GM19324 (cell line): ENCODE measurements at regions not wholly inside any gene's neighbourhood (a gene's known extent, or its start where the extent isn't known, plus 50 kb on each side); places are given as distances from the start of the nearest gene placed in this dataset.

Source experiments
- ATAC-seq: cut with Tn5 transposase; IDR thresholded peaks from one replicate; pipeline ENCODE4 v1.9.1; 2021; ENCODE audit warnings: mild to moderate bottlenecking, moderate library complexity; ENCODE audit not compliant: unreplicated experiment, low FRiP score

DNA sequence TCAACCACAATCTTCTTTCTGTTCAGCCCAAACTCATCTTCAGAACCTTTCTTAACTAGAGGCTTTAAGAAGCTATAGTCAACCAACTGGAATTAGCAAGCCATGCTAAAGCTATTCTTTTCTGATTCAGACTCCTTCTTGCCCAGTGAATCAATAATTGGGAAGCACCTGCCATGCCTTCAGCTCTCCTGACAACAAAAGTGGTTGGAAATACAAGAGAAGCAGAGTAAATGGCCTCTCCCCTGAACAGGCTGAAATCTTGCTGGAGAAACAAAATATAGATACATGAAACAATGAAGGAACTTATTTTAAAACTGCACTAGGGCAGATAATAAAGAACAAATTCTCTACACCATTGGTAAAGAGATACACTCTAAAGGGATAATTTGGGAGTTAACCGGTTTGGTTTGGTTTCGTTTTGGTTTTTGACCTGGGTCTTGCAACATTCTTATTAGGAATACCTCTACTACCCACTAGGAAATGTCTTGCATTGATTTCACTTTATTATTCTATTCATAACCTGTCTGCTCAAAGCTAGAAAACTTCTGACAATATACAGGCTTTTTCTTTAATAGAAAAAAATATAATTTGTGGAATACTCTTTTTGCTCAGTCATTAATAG, 173.6 kb upstream of the DYNLRB2 start:
- no peak for ATAC-seq

DNA sequence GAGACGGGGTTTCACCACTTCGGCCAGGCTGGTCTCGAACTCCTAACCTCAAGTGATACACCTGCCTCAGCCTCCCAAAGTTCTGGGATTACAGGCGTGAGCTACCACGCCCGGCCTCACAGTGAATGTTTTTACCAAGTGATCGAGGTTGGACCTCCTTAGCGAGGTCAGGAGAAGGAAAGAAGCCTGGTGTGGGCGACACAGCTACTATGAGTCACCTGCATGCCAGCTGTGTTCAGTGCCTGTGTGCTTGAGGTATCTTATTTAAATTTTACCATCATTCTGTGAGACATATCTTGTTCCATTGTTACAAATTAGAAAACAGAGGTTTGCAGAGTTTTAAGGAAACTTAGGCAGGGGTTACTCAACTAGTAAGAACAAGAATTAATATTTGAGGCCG, 174.8 kb upstream of the DYNLRB2 start:
- no peak for ATAC-seq

DNA sequence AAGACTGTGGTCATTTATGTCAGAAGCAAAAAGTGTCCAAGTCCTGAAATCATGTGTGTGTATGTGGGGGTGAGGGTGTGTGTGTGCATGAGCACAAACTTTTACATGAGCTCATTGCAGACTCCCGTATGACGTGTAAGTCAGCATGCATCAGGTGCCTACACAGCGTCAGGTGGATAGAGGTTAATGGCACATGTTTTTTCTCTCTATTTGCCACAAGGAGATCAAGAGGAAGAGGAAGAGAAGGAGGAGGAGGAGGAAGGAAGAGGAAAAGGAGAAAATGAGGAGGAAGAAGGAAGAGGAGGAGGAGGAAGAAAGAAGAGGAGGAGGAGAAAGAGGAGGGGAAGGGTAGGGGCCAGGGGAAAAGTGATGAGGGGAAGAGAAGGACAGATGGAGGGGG, 178.0 kb upstream of the DYNLRB2 start:
- ATAC-seq: no peak

DNA sequence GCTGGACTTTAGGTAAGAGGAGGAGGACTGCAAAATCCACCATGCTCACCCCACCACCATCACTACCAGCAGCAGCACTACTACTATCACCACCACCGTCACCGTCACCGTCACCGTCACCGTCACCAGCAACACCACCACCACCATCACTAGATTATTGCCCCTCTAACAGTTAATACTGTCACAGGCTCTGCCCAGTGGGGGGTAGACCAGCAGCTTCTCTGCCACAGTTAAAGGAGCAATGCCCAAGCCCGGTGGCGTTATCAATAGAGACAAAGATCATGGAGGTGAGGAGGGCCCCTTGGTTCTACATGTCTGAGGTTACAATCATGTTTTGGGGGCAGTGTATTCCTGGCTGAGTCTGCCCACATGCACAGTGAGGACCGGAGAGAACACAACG, 184.4 kb upstream of the DYNLRB2 start:
- no peak for ATAC-seq

DNA sequence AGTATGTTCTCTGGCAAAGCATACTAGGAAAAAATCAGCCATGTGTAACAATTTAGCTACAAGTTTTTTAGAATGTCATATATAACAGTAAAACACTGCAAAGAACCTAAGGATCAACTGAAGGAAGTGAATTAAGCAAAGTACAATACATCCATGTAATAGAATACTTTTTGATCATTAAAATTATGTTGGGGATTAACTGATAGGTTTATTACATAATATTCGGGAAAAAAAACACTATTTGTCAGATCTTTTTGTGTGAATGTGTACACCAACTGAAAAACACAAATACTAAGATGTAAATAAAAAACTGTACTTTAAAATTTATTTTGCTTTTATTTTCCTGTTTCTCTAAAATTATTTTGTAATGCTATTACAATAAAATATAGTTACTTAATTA, 185.5 kb upstream of the DYNLRB2 start:
- no peak for ATAC-seq

DNA sequence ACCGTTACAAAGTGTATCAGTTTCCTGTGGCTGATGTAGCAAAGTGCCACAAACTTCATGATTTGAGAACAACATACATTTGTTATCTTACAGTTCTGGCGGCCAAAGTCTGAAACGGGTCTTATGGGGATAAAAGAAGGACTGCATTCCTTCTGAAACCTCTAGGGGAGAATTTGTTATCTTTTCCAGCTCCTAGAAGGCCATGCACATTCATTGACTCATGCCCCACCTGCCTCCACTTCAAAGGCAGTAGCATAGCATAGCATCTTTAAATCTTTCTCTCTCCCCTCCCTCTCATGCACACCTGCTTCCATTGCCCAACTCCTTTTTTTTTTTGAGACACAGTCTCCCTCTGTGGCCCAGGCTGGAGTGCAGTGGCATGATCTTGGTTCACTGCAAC, 190.7 kb upstream of the DYNLRB2 start:
- ATAC-seq: no peak

DNA sequence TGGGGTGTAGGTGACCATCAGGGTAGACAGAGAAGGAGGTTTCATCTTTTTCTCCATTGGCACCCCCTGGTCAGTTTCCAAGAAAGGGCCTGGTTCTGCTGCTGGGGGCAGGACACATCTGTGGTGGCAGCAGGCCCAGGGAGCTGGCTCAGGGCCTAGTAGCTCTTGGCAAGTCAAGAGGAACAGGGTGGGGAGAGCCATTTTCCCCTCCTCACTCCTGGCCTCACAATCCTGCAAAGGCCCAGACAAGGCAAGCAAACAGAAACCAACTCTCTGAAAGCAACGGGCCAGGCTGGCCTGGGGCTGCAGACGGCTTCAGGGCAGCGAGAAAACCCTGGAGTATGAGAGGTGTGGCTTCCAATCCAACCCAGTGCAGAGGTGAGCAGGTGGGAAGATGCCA, 192.9 kb upstream of the DYNLRB2 start:
- ATAC-seq: no peak

DNA sequence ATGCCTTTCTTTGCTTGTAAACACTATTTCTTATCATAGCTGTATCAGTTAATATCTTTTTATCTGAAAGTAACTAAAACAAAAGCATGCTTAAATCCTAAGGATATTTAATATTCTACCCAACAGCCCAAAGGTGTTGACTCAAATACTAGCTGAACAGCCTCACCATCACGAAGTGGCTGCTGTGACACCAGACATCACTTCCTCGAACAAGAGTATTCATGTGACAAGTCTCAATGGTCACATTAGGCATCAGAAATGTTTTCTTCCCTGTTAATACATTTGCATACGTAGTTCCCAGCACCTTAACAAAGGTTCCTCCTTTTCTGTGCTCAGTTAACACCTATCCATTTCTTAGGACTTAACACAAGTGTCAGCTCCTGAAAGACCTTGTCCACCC, 193.8 kb upstream of the DYNLRB2 start:
- no peak for ATAC-seq

DNA sequence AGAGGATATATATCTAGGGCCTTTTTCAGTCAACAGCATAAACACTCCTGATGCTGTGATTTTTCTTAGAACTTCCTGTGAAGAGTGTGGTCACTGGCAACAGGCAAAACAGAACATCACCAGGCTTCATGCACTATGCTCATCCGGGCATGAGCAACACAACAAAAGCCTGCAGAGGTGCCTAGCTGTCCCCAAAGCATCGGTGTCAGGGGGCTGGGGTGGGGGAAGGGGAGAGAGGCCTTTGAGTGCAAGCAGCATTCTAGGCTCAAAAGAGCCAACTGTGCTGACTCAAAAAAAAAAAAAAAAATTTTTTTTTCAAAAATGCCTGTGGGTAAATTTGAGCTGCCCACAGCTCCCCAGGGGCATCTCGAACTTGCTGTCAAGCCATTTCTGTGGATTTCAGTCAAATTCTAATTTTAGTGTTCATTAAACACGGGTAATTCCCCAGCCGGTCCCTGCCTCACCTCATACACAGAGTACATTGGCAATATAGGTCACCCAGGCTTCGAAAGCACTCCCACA, 194.6 kb upstream of the DYNLRB2 start:
- ATAC-seq: no peak

DNA sequence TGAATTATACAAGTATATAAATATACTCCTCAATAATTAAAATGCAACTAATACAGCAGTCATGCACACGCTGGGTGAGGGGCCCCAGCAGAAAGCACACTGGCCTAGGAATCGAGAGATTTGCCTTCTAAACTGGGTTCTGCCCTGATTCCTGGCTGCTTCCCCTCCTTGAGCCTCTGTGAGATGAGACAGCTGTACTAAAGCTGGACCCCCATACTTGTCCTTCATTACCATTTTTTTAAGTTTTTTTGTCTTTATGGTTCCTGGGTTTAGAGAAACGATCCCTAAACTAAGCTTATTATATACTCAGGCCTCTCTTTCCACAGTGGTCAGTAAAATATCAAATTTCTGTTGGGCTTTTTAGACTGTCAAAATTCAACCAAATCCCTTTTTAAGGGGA, 195.1 kb upstream of the DYNLRB2 start:
- no peak for ATAC-seq

DNA sequence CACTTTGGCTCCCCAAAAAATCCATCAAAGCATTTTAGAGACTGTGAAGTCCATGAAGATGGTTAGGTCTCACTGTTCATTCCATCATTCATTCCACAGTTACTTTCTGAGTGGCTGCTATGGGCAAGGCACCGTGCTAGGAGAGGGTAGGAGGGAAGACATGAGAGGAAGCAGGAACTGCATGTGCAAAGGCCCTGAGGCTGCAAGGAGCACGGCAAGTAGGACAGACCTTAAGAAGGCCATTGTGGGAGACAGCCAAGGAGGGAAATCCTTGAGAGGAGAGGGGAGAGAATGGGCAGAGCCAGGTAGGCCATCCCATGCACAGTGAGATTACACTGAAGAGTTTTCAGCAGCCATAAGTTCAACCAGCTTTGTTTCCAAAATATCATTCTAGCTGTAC, 196.2 kb upstream of the DYNLRB2 start:
- no peak for ATAC-seq

DNA sequence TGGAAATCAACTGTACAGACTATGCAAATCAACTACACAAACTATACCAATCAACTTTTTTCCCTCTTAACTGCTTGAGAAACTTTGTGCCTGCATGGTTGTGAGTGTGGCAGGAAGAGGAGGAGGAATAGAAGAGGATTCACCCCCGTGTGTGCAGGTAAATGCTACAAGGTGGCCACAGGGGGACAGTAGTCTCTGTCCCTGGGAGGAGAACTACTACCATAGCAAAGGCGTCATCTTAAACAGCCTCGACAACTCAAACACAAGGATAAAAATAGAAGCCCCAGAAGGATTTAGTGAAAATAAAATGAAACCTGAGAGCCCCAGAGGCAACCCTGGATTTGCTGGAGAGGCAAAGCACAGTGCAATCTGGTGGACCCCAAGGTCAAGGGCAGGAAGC, 199.5 kb upstream of the DYNLRB2 start:
- no peak for ATAC-seq

DNA sequence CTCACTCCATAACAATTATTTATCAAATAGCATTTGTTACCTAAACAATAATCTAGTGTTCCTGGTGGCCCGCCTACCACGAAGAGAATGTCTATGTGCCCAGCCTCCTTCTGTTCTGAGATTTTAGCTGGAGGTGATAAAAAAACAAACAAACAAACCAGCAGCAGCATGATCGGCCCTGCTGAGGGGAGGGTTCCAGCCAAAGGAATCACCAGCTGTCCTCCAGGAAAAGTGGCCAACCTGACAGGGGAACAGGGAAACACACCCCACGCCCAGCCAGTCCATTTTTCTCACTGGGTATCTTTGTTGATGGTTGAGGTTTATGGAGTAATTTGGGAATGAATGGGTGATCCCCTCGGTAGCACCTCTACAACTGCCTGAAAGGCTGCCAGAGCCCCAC, 203.0 kb upstream of the DYNLRB2 start:
- no peak for ATAC-seq

DNA sequence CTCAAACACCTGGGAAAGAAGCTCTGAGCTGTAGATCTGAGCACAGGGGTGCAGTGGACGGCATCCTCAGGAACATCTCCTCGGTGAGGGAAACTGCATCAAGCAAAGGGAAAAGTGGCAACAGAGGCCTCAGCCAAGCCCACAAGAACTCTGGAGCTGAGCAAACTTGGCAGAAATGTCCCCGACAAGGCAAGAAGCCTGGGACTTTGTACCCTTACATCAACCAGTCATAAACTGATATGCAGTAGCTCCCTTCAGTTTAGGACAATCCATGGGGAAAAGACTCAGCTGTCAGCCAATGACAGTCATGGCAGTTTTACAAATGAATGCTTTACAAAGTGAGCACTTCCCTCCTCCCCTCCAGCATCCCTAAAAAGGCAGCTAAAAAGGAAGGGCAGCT, 210.0 kb upstream of the DYNLRB2 start:
- no peak for ATAC-seq

DNA sequence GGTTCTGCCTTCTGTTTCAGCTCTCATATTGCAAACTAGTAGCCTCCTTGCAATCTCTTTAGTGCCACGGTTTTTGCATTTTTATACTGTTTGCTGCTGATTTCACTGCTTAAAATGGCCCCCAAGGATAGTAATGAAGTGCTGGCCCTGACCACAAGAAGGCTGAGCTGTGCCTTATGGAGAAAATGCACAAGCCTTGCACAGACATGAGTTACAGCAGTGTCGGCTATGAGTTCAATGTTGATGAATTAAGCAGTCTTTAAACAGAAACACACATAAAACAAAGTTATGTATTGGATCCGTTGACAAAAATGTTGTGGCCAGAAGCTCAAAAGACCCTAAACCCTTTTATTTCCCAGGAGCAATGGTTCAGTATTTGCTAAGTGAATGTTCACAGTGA, 210.6 kb upstream of the DYNLRB2 start:
- ATAC-seq: no peak

DNA sequence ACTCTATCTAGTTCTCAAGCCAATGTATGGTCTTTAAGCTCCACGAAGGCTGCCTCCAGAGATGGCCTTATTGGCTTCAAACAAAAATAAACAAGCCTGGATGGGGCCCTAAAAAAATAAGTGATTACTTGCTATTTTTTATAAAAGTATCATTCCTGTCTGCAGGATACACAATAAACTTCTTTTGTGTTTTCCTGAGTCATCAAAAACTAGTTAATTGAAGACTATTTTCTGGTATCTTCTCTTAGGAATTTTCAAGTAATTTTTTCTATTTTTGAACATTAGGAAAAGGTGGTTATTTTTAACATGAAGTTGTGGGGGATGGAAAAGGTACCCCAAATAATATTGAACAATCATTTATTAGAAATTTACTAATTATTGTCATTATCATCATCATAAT, 213.1 kb upstream of the DYNLRB2 start:
- no peak for ATAC-seq

DNA sequence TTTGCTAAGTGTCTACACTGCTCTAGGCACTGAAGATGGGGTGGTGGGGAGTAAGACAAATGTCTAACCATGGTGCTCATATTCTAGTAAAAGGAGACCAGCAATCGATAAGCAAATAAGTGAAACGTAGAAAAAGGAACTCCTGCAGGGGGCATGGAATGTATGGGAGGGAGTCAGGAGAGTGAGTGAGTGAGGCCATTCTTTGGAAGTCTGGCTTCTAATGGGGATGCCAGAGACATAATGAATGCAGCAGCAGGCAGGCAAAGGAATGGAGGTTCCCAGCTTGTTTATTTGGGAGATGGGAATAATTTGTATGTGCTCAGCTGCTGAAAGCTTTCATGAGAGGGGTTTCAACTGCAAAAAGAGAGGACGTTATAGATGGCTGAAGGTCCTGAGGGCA, 216.4 kb upstream of the DYNLRB2 start:
- no peak for ATAC-seq

DNA sequence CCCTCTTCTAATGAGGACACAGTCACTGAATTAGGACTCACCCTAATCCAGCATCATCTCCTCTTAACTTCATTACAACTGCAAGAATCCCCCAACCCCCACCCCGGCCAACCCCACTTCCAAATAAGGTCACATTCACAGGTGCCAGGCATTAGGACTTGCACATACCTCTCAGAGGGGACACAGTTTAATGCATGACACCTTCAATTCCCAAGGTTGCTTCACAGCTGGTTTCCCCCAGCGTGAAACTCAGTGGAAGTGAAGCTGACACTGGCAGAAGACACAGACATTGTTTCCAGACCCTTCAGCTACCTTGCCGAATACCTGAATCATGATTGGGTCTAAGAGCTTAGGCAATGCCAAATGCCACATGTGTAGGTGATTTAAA, 217.0 kb upstream of the DYNLRB2 start:
- no peak for ATAC-seq

DNA sequence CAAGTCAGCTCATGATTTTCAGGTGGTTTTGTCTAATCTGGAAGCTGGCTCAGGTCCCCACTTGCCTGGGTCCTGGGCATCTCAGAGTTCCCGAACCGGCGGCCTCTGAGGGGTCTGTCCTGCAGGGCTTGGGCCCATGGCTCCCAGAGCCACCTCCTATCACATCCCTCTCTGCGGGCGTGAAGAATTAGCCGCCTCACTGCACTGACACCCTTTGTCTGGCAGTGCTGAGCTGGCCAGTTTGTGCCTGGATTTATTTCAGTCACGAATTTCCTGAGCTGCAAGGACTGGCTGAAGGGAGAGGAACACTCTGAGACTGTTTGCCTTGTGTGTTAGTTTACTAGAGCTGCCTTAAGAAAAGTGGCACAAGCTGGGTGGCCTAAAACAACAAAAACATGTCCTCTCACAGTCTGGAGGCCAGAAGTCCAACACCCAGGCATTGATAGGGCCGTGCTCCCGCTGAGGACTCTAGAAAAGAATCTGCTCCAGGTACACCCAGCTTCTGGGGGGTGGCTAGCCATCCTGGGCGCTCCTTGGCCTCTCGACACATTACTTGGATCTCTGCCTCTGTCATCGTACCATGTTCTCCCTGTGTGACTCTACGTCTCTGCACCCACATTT, 217.5 kb upstream of the DYNLRB2 start:
- no peak for ATAC-seq

DNA sequence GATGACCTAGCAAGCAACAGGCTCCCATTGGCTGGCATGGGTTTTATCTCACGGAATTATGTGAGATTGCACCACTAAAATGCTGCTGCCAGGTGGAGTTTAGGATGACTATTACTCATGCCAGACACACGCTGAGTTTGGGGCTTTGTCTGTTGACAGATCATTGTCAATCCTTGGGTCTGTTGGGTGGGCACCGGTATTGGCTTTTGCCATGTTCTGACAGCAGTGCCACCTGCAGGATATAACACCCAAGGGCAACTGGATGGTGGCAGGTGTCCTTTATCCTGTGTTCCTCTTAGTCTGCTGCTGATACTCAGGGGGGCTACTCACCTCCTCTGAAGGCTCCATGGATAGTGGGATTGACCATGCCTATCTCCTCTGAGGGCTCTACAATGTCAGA, 221.6 kb upstream of the DYNLRB2 start:
- ATAC-seq: no peak

DNA sequence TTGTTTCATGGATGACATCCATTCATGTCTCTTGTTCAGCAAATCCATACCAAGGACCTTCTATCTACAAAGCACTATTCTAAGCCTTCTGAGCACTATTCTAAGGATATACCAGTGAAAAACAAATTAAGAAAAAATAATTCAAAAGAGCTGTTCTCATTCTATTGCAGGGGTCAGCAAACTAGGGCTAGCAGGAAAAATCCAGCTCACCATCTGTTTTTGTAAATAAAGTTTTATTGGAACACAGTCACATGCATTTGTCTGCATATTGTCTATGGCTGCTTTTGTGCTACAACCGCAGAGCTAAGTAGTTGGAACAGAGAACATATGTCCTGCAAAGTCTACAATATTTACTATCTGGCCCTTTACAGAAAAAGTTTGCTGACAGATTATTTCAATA, 222.7 kb upstream of the DYNLRB2 start:
- no peak for ATAC-seq

DNA sequence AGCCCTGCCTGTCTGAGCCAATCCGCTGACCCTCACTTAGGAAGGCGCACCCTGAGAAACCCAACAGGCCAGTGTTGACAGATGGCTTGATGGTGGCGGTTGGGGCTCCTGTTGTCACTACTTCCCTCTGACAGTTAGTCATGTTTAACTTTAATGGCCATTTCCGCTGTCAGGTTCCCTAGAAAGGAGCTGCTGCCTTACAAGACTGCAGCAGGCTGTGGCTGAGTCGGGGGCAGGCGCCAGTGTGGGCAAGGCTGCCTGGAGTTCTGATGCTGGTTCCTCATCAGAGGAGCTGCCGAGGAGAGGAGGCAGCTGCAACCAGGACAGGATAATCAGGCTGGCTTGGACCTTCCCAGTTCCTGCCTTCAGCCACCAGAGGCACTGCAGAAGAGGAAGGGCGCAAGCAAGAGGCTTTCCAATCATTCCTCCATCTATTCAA, 223.2 kb upstream of the DYNLRB2 start:
- no peak for ATAC-seq

DNA sequence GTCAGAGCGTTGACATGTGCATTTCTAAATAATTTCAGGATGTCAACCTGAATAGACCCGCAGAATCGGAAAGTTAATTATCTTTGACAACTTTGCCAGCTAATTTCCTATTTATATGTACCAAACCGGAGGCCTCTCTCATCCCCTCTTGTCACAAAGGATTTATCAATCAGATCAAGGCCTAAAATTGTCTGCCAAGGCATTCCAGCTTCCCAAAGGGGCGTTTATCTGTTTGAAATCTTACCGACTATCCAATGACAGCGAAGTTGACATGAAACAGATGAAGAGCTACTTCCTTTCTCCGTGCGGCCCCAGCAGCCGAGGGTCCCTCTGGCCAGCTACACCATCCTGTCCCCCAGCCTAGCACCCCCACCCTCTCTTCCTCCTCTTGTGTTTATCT, 223.7 kb upstream of the DYNLRB2 start:
- no peak for ATAC-seq
